OCI-LY3 (cell line): ENCODE measurements at regions not wholly inside any gene's neighbourhood (a gene's known extent, or its start where the extent isn't known, plus 50 kb on each side); places are given as distances from the start of the nearest gene placed in this dataset.

Experiments used
- H2AFZ ChIP-seq: fragments of 200-600, 300-600 bp; shearing (Covaris generic); 2 replicates; pipeline ENCODE4 v1.6.0; 2014; ENCODE audit warnings: antibody characterized with exemption, low read depth, low read length
- H3K27ac ChIP-seq: fragments of 200-600, 300-600 bp; sonication (generic); 2 replicates; pipeline ENCODE4 v1.5.1; 2014; ENCODE audit warnings: mild to moderate bottlenecking, low read length, moderate library complexity, mixed read lengths
- H3K27me3 ChIP-seq: fragments of 200-600, 300-600 bp; sonication (generic); 2 replicates; pipeline ENCODE4 v1.6.1; 2014; ENCODE audit warnings: low read depth, low read length, mixed read lengths
- H3K36me3 ChIP-seq: fragments of 200-600, 300-600 bp; sonication (generic); replicated peaks from 2 replicates; pipeline ENCODE3; 2014; ENCODE audit warnings: low read depth, low read length, mixed read lengths
- H3K4me1 ChIP-seq: fragments of 300-600, 200-600 bp; sonication (generic); 2 replicates; pipeline ENCODE4 v1.6.1; 2014; ENCODE audit warnings: low read length, mixed read lengths
- H3K4me2 ChIP-seq: fragments of 200-600, 300-600 bp; sonication (generic); 2 replicates; pipeline ENCODE4 v1.6.1; 2014; ENCODE audit warnings: low read length, mixed read lengths
- H3K4me3 ChIP-seq: fragments of 300-600, 200-600 bp; sonication (generic); 2 replicates; pipeline ENCODE4 v1.5.1; 2014; ENCODE audit warnings: antibody characterized with exemption, mild to moderate bottlenecking, low read length, moderate library complexity
- H3K79me2 ChIP-seq: fragments of 300-600, 200-600 bp; shearing (Covaris generic); 2 replicates; pipeline ENCODE4 v1.6.1; 2014; ENCODE audit warnings: mild to moderate bottlenecking, low read length, mixed read lengths
- H3K9ac ChIP-seq: fragments of 300-600, 200-600 bp; shearing (Covaris generic); 2 replicates; pipeline ENCODE4 v1.6.0; 2014; ENCODE audit warnings: mild to moderate bottlenecking, low read length, moderate library complexity
- H3K9me3 ChIP-seq: fragments of 200-600, 300-600 bp; shearing (Covaris generic); 2 replicates; pipeline ENCODE4 v1.6.1; 2014; ENCODE audit warnings: low read length, mixed read lengths; ENCODE audit not compliant: insufficient read depth
- H4K20me1 ChIP-seq: fragments of 200-600, 300-600 bp; sonication (generic); 2 replicates; pipeline ENCODE4 v1.6.1; 2016; ENCODE audit warnings: low read length, mixed read lengths; ENCODE audit not compliant: insufficient read depth
- CTCF ChIP-seq: fragments of 200-600, 300-600 bp; sonication (generic); IDR thresholded peaks from 2 replicates; pipeline ENCODE4 v1.5.1; 2014; ENCODE audit warnings: antibody characterized with exemption, low read length, low read depth
- EZH2phosphoT487 ChIP-seq: fragments of 200-600 bp; shearing (Covaris generic); IDR thresholded peaks from 2 replicates; pipeline ENCODE4 v1.6.1; 2018; ENCODE audit warnings: antibody characterized with exemption, mixed run types, low read depth

GRCh38 chr14:84961637-84962036 lies 568.3 kb upstream of the FLRT2 start:
- Histone ChIP-seq H3K9me3 (no peaks in the 10 kb centered on the region), H3K4me2 (no peak overlapping the region), H3K79me2 (no peaks in the 10 kb centered on the region), H4K20me1 (no peaks in the 10 kb centered on the region), H3K4me3 (no peak overlapping the region), H3K4me1 (no peaks in the 10 kb centered on the region), H3K9ac (no peak overlapping the region), H3K27ac (no peak overlapping the region), H3K36me3 (no peaks in the 10 kb centered on the region), H3K27me3 (no peaks in the 10 kb centered on the region), H2AFZ (no peak overlapping the region)
- TF ChIP-seq CTCF (no peak), EZH2phosphoT487 (no peak)

GRCh38 chr14:84963518-84963917 lies 566.4 kb upstream of the FLRT2 start:
- no peak for TF ChIP-seq EZH2phosphoT487
- TF ChIP-seq CTCF: no peak
- Histone ChIP-seq H4K20me1 (no peaks in the 10 kb centered on the region), H2AFZ (no peak overlapping the region), H3K27ac (no peak overlapping the region), H3K4me3 (no peak overlapping the region), H3K9ac (no peak overlapping the region), H3K27me3 (no peaks in the 10 kb centered on the region), H3K36me3 (no peaks in the 10 kb centered on the region), H3K79me2 (no peaks in the 10 kb centered on the region), H3K4me2 (no peak overlapping the region), H3K9me3 (no peaks in the 10 kb centered on the region), H3K4me1 (no peaks in the 10 kb centered on the region)

- no peaks in the 10 kb centered on the region for H3K27me3 ChIP-seq
- H3K36me3 ChIP-seq: no peaks in the 10 kb centered on the region
- no peak overlapping the region for H3K9ac ChIP-seq
- no peaks in the 10 kb centered on the region for H3K9me3 ChIP-seq
- no peaks in the 10 kb centered on the region for H3K79me2 ChIP-seq
- H4K20me1 ChIP-seq: no peaks in the 10 kb centered on the region
- H3K4me1 ChIP-seq: no peaks in the 10 kb centered on the region
- no peak overlapping the region for H3K4me2 ChIP-seq
- no peak overlapping the region for H3K4me3 ChIP-seq
- no peak for TF ChIP-seq CTCF
- TF ChIP-seq EZH2phosphoT487: no peak
- H3K27ac ChIP-seq: no peak overlapping the region
- H2AFZ ChIP-seq: no peak overlapping the region
Measured at GRCh38 chr14:84965279-84965678, 564.7 kb upstream of the FLRT2 start.

- H3K4me1 ChIP-seq: no peaks in the 10 kb centered on the region
- no peaks in the 10 kb centered on the region for H3K9me3 ChIP-seq
- no peaks in the 10 kb centered on the region for H3K79me2 ChIP-seq
- no peaks in the 10 kb centered on the region for H3K27me3 ChIP-seq
- no peak overlapping the region for H3K9ac ChIP-seq
- H3K4me2 ChIP-seq: no peak overlapping the region
- H3K27ac ChIP-seq: no peak overlapping the region
- H4K20me1 ChIP-seq: no peaks in the 10 kb centered on the region
- H3K36me3 ChIP-seq: no peaks in the 10 kb centered on the region
- TF ChIP-seq EZH2phosphoT487 (no peak), CTCF (no peak)
- H3K4me3 ChIP-seq: no peak overlapping the region
- no peak overlapping the region for H2AFZ ChIP-seq
Measured at GRCh38 chr14:84969501-84969900, 560.4 kb upstream of the FLRT2 start.
